ENCODE measurements at regions not wholly inside any gene's neighbourhood (a gene's known extent, or its start where the extent isn't known, plus 50 kb on each side); places are given as distances from the start of the nearest gene placed in this dataset.

- H3K27ac ChIP-seq (ENCODE audit: low read depth in 2 of 2, low read length in 2 of 2) = no peak overlapping the region
- no peaks in the 10 kb centered on the region for H3K36me3 ChIP-seq (ENCODE audit: control insufficient read depth in 2 of 3, insufficient read depth in 3 of 3, low read length in 3 of 3)
- H3K27me3 ChIP-seq (ENCODE audit: control insufficient read depth, insufficient read depth, low read length) = no peaks in the 10 kb centered on the region
- no peak overlapping the region for H3K4me3 ChIP-seq (ENCODE audit: low read length in 3 of 3)
- H3K4me1 ChIP-seq (ENCODE audit: control insufficient read depth in 2 of 3, insufficient read depth in 2 of 3, low read depth in 1 of 3, low read length in 3 of 3) = no peaks in the 10 kb centered on the region
- intact Hi-C loops (cut with DNase I) = loop anchor here (10.0 kb wide), 1 partner anchor 515 kb away; no protein-coding TSS in a partner anchor
- H3K9ac ChIP-seq (ENCODE audit: low read length in 3 of 3) = no peak overlapping the region
- no peaks in the 10 kb centered on the region for H3K9me3 ChIP-seq (ENCODE audit: control insufficient read depth in 2 of 3, insufficient read depth in 1 of 3, low read length in 3 of 3)
- peak in 1 of 5 donors; percentile 11 for DNase-seq
- no peak for TF ChIP-seq CTCF (IDR thresholded peaks at IDR 0.05; ENCODE audit: borderline replicate concordance, extremely low read depth, insufficient read depth)
- FAIRE-seq = no peak
Observed at GRCh38 chr16:49929626-49930025, 73.7 kb upstream of the ZNF423 start.

- DNase-seq (peak in 1 of 5 donors; percentile 5), FAIRE-seq (no peak)
- no peak overlapping the region for H3K9ac ChIP-seq (ENCODE audit: low read length in 3 of 3)
- H3K4me1 ChIP-seq (ENCODE audit: control insufficient read depth in 2 of 3, insufficient read depth in 2 of 3, low read depth in 1 of 3, low read length in 3 of 3) = no peaks in the 10 kb centered on the region
- H3K9me3 ChIP-seq (ENCODE audit: control insufficient read depth in 2 of 3, insufficient read depth in 1 of 3, low read length in 3 of 3) = no peaks in the 10 kb centered on the region
- TF ChIP-seq CTCF (IDR thresholded peaks at IDR 0.05; ENCODE audit: borderline replicate concordance, extremely low read depth, insufficient read depth) = no peak
- H3K27ac ChIP-seq (ENCODE audit: low read depth in 2 of 2, low read length in 2 of 2) = no peak overlapping the region
- intact Hi-C loops (cut with DNase I) = no loop called here
- no peak overlapping the region for H3K4me3 ChIP-seq (ENCODE audit: low read length in 3 of 3)
- no peaks in the 10 kb centered on the region for H3K36me3 ChIP-seq (ENCODE audit: control insufficient read depth in 2 of 3, insufficient read depth in 3 of 3, low read length in 3 of 3)
- H3K27me3 ChIP-seq (ENCODE audit: control insufficient read depth, insufficient read depth, low read length) = no peaks in the 10 kb centered on the region
Observed at GRCh38 chr16:49930841-49931240, 74.9 kb upstream of the ZNF423 start.

GRCh38 chr16:49931266-49931665 lies 75.4 kb upstream of the ZNF423 start:
- peak in 1 of 5 donors; percentile 13 for DNase-seq
- H3K4me1 ChIP-seq (ENCODE audit: control insufficient read depth in 2 of 3, insufficient read depth in 2 of 3, low read depth in 1 of 3, low read length in 3 of 3) = no peaks in the 10 kb centered on the region
- H3K27me3 ChIP-seq (ENCODE audit: control insufficient read depth, insufficient read depth, low read length) = no peaks in the 10 kb centered on the region
- H3K9me3 ChIP-seq (ENCODE audit: control insufficient read depth in 2 of 3, insufficient read depth in 1 of 3, low read length in 3 of 3) = no peaks in the 10 kb centered on the region
- intact Hi-C loops (cut with DNase I) = no loop called here
- no peaks in the 10 kb centered on the region for H3K36me3 ChIP-seq (ENCODE audit: control insufficient read depth in 2 of 3, insufficient read depth in 3 of 3, low read length in 3 of 3)
- TF ChIP-seq CTCF (IDR thresholded peaks at IDR 0.05; ENCODE audit: borderline replicate concordance, extremely low read depth, insufficient read depth) = no peak
- no peak overlapping the region for H3K27ac ChIP-seq (ENCODE audit: low read depth in 2 of 2, low read length in 2 of 2)
- H3K9ac ChIP-seq (ENCODE audit: low read length in 3 of 3) = no peak overlapping the region
- FAIRE-seq = no peak
- no peak overlapping the region for H3K4me3 ChIP-seq (ENCODE audit: low read length in 3 of 3)

GRCh38 chr16:49931916-49932315 lies 76.0 kb upstream of the ZNF423 start:
- no peak for TF ChIP-seq CTCF (IDR thresholded peaks at IDR 0.05; ENCODE audit: borderline replicate concordance, extremely low read depth, insufficient read depth)
- no peaks in the 10 kb centered on the region for H3K36me3 ChIP-seq (ENCODE audit: control insufficient read depth in 2 of 3, insufficient read depth in 3 of 3, low read length in 3 of 3)
- DNase-seq = peak in 1 of 5 donors; percentile 29
- intact Hi-C loops (cut with DNase I) = no loop called here
- no peak overlapping the region for H3K4me3 ChIP-seq (ENCODE audit: low read length in 3 of 3)
- no peak overlapping the region for H3K9ac ChIP-seq (ENCODE audit: low read length in 3 of 3)
- FAIRE-seq = no peak
- H3K9me3 ChIP-seq (ENCODE audit: control insufficient read depth in 2 of 3, insufficient read depth in 1 of 3, low read length in 3 of 3) = no peaks in the 10 kb centered on the region
- H3K27me3 ChIP-seq (ENCODE audit: control insufficient read depth, insufficient read depth, low read length) = no peaks in the 10 kb centered on the region
- H3K4me1 ChIP-seq (ENCODE audit: control insufficient read depth in 2 of 3, insufficient read depth in 2 of 3, low read depth in 1 of 3, low read length in 3 of 3) = no peaks in the 10 kb centered on the region
- H3K27ac ChIP-seq (ENCODE audit: low read depth in 2 of 2, low read length in 2 of 2) = no peak overlapping the region

Measured in kidney (tissue), 13 donors.